HG03066 (cell line): ENCODE measurements at regions not wholly inside any gene's neighbourhood (a gene's known extent, or its start where the extent isn't known, plus 50 kb on each side); places are given as distances from the start of the nearest gene placed in this dataset.

ENCODE experiments used
- ATAC-seq: cut with Tn5 transposase; IDR thresholded peaks from one replicate; pipeline ENCODE4 v1.9.1; 2021; ENCODE audit warnings: low read depth; ENCODE audit not compliant: unreplicated experiment

GRCh38 chr7:124432009-124432578 lies 333.5 kb downstream of the GPR37 start:
- ATAC-seq: no peak

GRCh38 chr7:124429923-124430322 lies 335.7 kb downstream of the GPR37 start:
- ATAC-seq: no peak

- no peak for ATAC-seq
Observed at GRCh38 chr7:124428781-124429180, 336.8 kb downstream of the GPR37 start.

GRCh38 chr7:124426621-124427020 lies 339.0 kb downstream of the GPR37 start:
- no peak for ATAC-seq

GRCh38 chr7:124423863-124424262 lies 341.7 kb downstream of the GPR37 start:
- ATAC-seq: no peak

- ATAC-seq: no peak
Observed at GRCh38 chr7:124422081-124422480, 343.5 kb downstream of the GPR37 start.

GRCh38 chr7:124420367-124420766 lies 345.2 kb downstream of the GPR37 start:
- ATAC-seq: no peak

GRCh38 chr7:124413029-124413428 lies 352.6 kb downstream of the GPR37 start:
- ATAC-seq: no peak

GRCh38 chr7:124412531-124412930 lies 353.1 kb downstream of the GPR37 start:
- no peak for ATAC-seq

GRCh38 chr7:124411796-124412195 lies 353.8 kb downstream of the GPR37 start:
- no peak for ATAC-seq

- no peak for ATAC-seq
Observed at GRCh38 chr7:124403587-124403986, 362.0 kb downstream of the GPR37 start.

GRCh38 chr7:124403112-124403511 lies 362.5 kb downstream of the GPR37 start:
- no peak for ATAC-seq

- ATAC-seq: no peak
Observed at GRCh38 chr7:124399941-124400340, 365.7 kb downstream of the GPR37 start.

GRCh38 chr7:124398937-124399552 lies 366.2 kb upstream of the TMEM229A start:
- ATAC-seq: no peak

- ATAC-seq: no peak
Observed at GRCh38 chr7:124397134-124397533, 364.3 kb upstream of the TMEM229A start.

- ATAC-seq: no peak
Observed at GRCh38 chr7:124390301-124390700, 357.4 kb upstream of the TMEM229A start.

GRCh38 chr7:124388751-124389150 lies 355.9 kb upstream of the TMEM229A start:
- no peak for ATAC-seq

- no peak for ATAC-seq
Observed at GRCh38 chr7:124387056-124387455, 354.2 kb upstream of the TMEM229A start.

- ATAC-seq: no peak
Observed at GRCh38 chr7:124379296-124379695, 346.4 kb upstream of the TMEM229A start.

- no peak for ATAC-seq
Observed at GRCh38 chr7:124376111-124376510, 343.2 kb upstream of the TMEM229A start.

GRCh38 chr7:124375391-124375790 lies 342.5 kb upstream of the TMEM229A start:
- no peak for ATAC-seq

- no peak for ATAC-seq
Observed at GRCh38 chr7:124369310-124369709, 336.4 kb upstream of the TMEM229A start.

GRCh38 chr7:124366118-124366517 lies 333.3 kb upstream of the TMEM229A start:
- no peak for ATAC-seq
